LNCAP (cell line): ENCODE measurements at regions not wholly inside any gene's neighbourhood (a gene's known extent, or its start where the extent isn't known, plus 50 kb on each side); places are given as distances from the start of the nearest gene placed in this dataset.

Experiments used
- TF ChIP-seq, protein P1 (sequence below): fragments of 450-650 bp; IDR thresholded peaks from 2 replicates; pipeline ENCODE4 v1.5.1; 2017; ENCODE audit warnings: mild to moderate bottlenecking

DNA sequence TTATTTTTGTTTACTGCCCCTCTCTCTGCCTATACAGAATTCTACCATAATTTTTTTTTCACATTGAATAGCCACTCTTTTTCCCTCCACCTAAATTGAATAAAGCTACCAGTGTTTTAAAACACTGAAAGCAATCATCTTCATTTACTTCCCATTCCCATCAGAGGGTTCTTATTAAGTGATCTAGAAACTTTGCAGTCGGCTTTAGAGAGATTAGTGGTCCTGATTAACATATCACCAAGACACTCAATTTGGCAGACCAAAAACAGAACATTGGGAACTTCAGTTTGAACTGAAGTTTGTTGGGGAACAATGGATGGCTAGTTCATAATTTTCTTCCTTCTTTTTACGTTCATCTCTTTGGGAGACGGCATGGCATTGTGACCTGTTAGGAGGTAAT lies 249.5 kb downstream of the CBLN4 start:
- TF ChIP-seq, protein P1, sequence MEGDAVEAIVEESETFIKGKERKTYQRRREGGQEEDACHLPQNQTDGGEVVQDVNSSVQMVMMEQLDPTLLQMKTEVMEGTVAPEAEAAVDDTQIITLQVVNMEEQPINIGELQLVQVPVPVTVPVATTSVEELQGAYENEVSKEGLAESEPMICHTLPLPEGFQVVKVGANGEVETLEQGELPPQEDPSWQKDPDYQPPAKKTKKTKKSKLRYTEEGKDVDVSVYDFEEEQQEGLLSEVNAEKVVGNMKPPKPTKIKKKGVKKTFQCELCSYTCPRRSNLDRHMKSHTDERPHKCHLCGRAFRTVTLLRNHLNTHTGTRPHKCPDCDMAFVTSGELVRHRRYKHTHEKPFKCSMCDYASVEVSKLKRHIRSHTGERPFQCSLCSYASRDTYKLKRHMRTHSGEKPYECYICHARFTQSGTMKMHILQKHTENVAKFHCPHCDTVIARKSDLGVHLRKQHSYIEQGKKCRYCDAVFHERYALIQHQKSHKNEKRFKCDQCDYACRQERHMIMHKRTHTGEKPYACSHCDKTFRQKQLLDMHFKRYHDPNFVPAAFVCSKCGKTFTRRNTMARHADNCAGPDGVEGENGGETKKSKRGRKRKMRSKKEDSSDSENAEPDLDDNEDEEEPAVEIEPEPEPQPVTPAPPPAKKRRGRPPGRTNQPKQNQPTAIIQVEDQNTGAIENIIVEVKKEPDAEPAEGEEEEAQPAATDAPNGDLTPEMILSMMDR = no peak

DNA sequence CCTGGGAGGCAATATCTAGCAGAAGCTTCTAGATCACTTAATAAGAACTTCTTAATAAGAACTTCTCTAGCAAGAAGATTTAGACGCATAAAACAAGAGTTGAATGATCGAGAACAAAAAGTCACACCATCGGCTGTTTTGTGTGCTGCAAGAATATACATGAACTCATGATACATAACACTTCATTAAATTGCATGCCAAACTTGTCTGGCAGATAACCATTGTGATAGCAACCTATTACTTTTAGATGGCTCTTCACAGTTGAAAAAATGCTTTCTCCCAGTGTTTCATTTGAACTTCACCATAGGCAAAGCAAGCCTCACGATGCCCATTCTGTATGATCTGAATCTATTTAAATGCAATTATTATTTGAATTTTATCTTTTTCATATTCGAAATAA lies 249.9 kb downstream of the CBLN4 start:
- TF ChIP-seq, protein P1 = no peak

DNA sequence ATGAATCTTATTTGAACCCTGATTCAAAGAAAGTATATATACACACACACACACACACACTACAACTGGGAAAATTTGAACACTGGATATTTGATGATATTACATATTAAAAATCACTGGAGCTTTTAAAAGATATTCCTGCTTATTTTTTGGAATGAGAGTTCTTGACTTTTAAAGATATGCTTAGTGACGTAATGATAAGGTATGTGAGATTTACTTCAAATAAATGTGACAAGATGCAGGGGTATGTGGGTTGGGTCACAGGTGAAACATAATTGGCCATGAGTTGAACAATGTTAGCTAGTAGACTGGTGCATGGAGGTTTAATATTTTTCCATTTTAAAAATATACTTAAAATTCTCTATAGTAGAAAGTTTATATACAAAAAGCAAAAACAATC lies 258.6 kb downstream of the CBLN4 start:
- TF ChIP-seq, protein P1 = no peak

DNA sequence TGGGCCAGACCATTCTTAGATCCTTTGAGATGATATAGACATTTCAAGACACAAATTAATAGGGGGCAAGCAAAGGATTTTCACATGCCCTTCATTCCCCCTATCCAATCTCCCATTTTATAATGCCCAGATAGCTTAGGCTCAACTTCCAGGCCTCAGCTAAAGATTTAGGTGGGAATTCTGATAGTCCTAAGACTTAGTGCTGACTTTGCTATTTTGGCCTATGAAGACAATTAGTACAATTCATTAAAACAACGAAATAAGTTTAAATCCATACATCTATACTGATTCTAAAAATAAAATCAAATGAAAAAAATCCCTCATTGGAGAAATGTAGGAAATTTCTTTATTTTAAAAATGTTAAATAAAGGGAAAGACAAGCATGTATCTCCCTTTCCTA lies 259.5 kb downstream of the CBLN4 start:
- TF ChIP-seq, protein P1 = no peak

DNA sequence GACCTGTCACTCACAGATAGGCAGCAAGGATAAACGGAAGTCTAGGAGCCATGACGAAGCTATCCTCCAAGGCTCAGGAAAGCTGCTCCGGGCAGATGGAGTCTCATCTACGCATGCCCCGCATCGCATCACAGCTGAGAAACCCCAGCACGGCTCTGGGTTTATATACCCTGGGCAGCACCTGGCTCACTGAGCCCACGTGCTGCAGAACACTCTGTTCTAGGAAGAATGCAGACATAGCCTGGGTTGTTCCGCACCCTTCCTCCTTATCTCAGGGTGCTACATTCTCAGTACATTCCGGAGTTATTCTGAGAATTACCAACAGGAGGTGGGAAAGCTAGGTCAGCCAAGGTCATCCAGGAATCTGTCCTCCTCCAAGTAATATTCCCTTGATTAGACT lies 260.4 kb downstream of the CBLN4 start:
- TF ChIP-seq, protein P1 = no peak

DNA sequence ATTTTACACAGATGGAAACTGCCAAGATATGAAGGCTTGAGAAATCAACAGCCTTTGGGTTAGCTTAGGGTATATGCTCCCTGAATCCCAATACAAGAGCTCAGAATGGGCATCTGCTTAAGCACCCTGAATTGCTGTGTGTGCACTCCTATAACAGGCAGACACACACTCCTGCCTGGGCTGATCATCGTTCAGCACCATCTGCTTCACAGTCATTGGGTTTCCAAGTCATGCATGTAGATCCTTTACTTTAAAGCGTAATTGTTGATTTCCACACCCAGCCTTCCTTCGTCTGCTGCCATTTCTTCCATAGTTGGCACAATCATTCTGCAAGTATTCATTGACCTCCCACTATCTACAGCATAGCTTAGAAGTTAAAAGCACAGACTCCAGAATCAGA lies 263.5 kb downstream of the CBLN4 start:
- TF ChIP-seq, protein P1 = no peak

DNA sequence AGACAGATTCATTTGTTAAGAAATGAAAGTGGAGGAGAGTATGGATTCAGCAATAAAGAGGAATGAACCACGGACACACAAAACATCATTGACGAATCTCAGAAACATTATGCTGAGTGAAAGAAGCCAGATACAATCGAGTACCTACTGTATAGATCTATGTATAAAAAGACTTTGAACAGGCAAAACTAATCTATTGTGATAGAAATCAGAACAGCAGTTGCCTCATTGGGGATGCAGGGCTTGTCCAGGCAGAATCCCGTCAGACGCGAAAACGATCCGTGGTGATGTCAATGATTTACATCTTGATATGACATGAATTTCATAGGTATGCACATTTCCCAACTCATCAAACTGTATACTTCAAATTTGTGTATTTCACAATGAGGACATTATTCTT lies 265.2 kb downstream of the CBLN4 start:
- TF ChIP-seq, protein P1 = no peak

DNA sequence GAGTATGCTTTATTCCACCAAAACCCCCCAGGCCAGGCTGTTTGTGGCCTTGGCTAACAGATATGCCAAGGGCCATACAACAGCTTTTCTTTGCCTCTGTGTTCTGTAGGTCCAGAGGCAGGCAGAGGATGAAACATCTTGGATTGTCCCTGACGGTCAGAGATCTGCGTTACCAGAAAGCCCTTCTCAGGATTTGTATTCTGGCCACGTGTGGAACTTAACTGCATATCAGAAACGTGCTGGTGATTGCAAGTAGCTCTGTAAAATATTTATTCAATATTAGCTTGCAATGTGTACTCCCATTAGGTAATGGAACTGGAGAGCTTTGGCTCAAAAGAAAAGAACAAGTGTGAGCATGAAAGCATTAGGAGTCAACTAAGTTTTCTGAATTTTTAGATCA lies 275.0 kb downstream of the CBLN4 start:
- TF ChIP-seq, protein P1 = no peak
